GM21717 (cell line): ENCODE measurements at regions not wholly inside any gene's neighbourhood (a gene's known extent, or its start where the extent isn't known, plus 50 kb on each side); places are given as distances from the start of the nearest gene placed in this dataset.

ENCODE experiments used
- ATAC-seq: cut with Tn5 transposase; IDR thresholded peaks from one replicate; pipeline ENCODE4 v1.9.1; 2021; ENCODE audit warnings: mild to moderate bottlenecking, moderate library complexity; ENCODE audit not compliant: unreplicated experiment

GRCh38 chr5:93886917-93887361 lies 145.5 kb upstream of the POU5F2 start:
- ATAC-seq: peak; percentile 70

- no peak for ATAC-seq
Measured at GRCh38 chr5:93886098-93886806, 144.9 kb upstream of the POU5F2 start.

- ATAC-seq: no peak
Measured at GRCh38 chr5:93884254-93884653, 142.9 kb upstream of the POU5F2 start.

- ATAC-seq: no peak
Measured at GRCh38 chr5:93883459-93883858, 142.1 kb upstream of the POU5F2 start.

GRCh38 chr5:93875693-93876092 lies 134.3 kb upstream of the POU5F2 start:
- ATAC-seq: no peak

GRCh38 chr5:93874491-93874890 lies 133.1 kb upstream of the POU5F2 start:
- peak; percentile 77 for ATAC-seq

GRCh38 chr5:93874080-93874479 lies 132.7 kb upstream of the POU5F2 start:
- ATAC-seq: peak; percentile 84

GRCh38 chr5:93873211-93873736 lies 131.9 kb upstream of the POU5F2 start:
- ATAC-seq: no peak

- ATAC-seq: no peak
Measured at GRCh38 chr5:93870649-93871048, 129.2 kb upstream of the POU5F2 start.

- no peak for ATAC-seq
Measured at GRCh38 chr5:93868851-93869250, 127.5 kb upstream of the POU5F2 start.

GRCh38 chr5:93850311-93850710 lies 108.9 kb upstream of the POU5F2 start:
- no peak for ATAC-seq

GRCh38 chr5:93845376-93845775 lies 104.0 kb upstream of the POU5F2 start:
- ATAC-seq: no peak

- no peak for ATAC-seq
Measured at GRCh38 chr5:93831449-93831848, 90.0 kb upstream of the POU5F2 start.

- ATAC-seq: no peak
Measured at GRCh38 chr5:93830893-93831292, 89.5 kb upstream of the POU5F2 start.

- no peak for ATAC-seq
Measured at GRCh38 chr5:93829346-93829745, 87.9 kb upstream of the POU5F2 start.

GRCh38 chr5:93821891-93822415 lies 80.6 kb upstream of the POU5F2 start:
- no peak for ATAC-seq

- ATAC-seq: no peak
Measured at GRCh38 chr5:93819668-93820067, 78.3 kb upstream of the POU5F2 start.

GRCh38 chr5:93810780-93811179 lies 69.4 kb upstream of the POU5F2 start:
- ATAC-seq: no peak

GRCh38 chr5:93809430-93809829 lies 68.0 kb upstream of the POU5F2 start:
- no peak for ATAC-seq

GRCh38 chr5:93807846-93808245 lies 66.4 kb upstream of the POU5F2 start:
- ATAC-seq: no peak

GRCh38 chr5:93805616-93806379 lies 64.4 kb upstream of the POU5F2 start:
- ATAC-seq: no peak
